ENCODE measurements at regions not wholly inside any gene's neighbourhood (a gene's known extent, or its start where the extent isn't known, plus 50 kb on each side); places are given as distances from the start of the nearest gene placed in this dataset.

DNA sequence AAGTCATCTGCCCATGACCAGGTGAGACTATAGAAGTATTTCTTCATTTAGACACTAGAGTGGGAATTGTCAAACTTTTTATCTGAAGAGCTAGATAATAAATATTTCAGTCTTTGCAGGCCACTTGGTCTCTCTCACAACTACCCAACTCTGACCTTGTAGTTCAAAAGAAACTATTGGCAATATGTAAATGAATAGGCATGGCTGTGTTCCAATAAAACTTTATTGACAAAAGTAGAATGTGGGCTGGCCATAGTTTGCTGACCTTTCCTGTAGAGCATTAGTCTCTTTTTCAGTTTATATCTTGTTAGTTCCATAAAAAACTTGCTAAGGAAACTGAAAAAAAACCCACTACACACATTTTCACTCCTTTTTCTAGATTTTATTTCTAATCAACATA, 535.5 kb downstream of the PRR16 start:
- TF ChIP-seq, protein P1, sequence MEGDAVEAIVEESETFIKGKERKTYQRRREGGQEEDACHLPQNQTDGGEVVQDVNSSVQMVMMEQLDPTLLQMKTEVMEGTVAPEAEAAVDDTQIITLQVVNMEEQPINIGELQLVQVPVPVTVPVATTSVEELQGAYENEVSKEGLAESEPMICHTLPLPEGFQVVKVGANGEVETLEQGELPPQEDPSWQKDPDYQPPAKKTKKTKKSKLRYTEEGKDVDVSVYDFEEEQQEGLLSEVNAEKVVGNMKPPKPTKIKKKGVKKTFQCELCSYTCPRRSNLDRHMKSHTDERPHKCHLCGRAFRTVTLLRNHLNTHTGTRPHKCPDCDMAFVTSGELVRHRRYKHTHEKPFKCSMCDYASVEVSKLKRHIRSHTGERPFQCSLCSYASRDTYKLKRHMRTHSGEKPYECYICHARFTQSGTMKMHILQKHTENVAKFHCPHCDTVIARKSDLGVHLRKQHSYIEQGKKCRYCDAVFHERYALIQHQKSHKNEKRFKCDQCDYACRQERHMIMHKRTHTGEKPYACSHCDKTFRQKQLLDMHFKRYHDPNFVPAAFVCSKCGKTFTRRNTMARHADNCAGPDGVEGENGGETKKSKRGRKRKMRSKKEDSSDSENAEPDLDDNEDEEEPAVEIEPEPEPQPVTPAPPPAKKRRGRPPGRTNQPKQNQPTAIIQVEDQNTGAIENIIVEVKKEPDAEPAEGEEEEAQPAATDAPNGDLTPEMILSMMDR (IDR thresholded peaks at IDR 0.05) = no peak
- no peak for TF ChIP-seq POLR2A (IDR thresholded peaks at IDR 0.05)
- TF ChIP-seq POLR2AphosphoS5 (IDR thresholded peaks at IDR 0.05) = no peak
- TF ChIP-seq EP300 (IDR thresholded peaks at IDR 0.05) = no peak
